Lung (tissue), 11 donors: ENCODE measurements at regions not wholly inside any gene's neighbourhood (a gene's known extent, or its start where the extent isn't known, plus 50 kb on each side); places are given as distances from the start of the nearest gene placed in this dataset.

Source experiments
- ATAC-seq: fragments of 200-7000 bp; cut with Tn5 transposase; one replicate; pipeline ENCODE4 v1.9.1; 2020; ENCODE audit warnings: moderate number of reproducible peaks; ENCODE audit not compliant: insufficient read depth, low FRiP score
- DNase-seq, 3 donors: peaks; one replicate each; pipeline ENCODE4 v3.0.0-alpha.2; 2013 to 2017
- H3K27ac ChIP-seq, 2 donors: one replicate each; pipeline ENCODE4 v1.5.1; 2013; ENCODE audit warnings: mild to moderate bottlenecking in 2 of 2, moderate library complexity in 2 of 2, control low read depth in 1 of 2, inconsistent platforms in 1 of 2, low read depth in 1 of 2, low read length in 1 of 2
- H3K27me3 ChIP-seq, 3 donors: one replicate each; pipeline ENCODE4 v1.5.1; 2013; ENCODE audit warnings: low read length in 2 of 3; ENCODE audit not compliant: control insufficient read depth in 3 of 3, insufficient read depth in 3 of 3
- H3K36me3 ChIP-seq, 4 donors: one replicate each; pipeline ENCODE4 v1.5.1; 2013; ENCODE audit warnings: low read length in 4 of 4, mild to moderate bottlenecking in 1 of 4, moderate library complexity in 1 of 4; ENCODE audit not compliant: control insufficient read depth in 4 of 4, insufficient read depth in 4 of 4
- H3K4me1 ChIP-seq, 5 donors: one replicate each; pipeline ENCODE4 v1.5.1; 2013; ENCODE audit warnings: low read length in 5 of 5, mild to moderate bottlenecking in 2 of 5, moderate library complexity in 1 of 5; ENCODE audit not compliant: control insufficient read depth in 5 of 5, insufficient read depth in 5 of 5
- H3K4me3 ChIP-seq: one replicate; pipeline ENCODE4 v1.5.1; 2013; ENCODE audit warnings: mild to moderate bottlenecking, control low read depth, moderate library complexity
- H3K9ac ChIP-seq, 2 donors: one replicate each; pipeline ENCODE4 v1.5.1; 2013; ENCODE audit warnings: low read length in 2 of 2, control low read depth in 1 of 2; ENCODE audit not compliant: insufficient read depth in 1 of 2
- H3K9me3 ChIP-seq, 4 donors: one replicate each; pipeline ENCODE4 v1.5.1; 2013; ENCODE audit warnings: low read length in 3 of 4, mild to moderate bottlenecking in 1 of 4, moderate library complexity in 1 of 4; ENCODE audit not compliant: control insufficient read depth in 4 of 4, insufficient read depth in 3 of 4
- CTCF ChIP-seq: IDR thresholded peaks from 2 replicates; pipeline ENCODE4 v1.5.1; 2012; ENCODE audit warnings: mild to moderate bottlenecking; ENCODE audit errors: control extremely low read depth, extremely low read depth
- WGBS, 2 donors: extraction: QIAGEN DNeasy Blood & Tissue Kit; methylation state at CpG; one replicate each; pipeline ENCODE4 v1.1.7; 2013; 5-methylcytosine and 5-hydroxymethylcytosine counted together
- donor health status: control.
- donor health status: control.
- donor health status: Bipolar disorder and iron deficiency.
- donor health status: healthy.
- donor health status: DM: yes; HTN: yes; CAD: no.

GRCh38 chr4:59727745-59728144 lies 1472.4 kb upstream of the ADGRL3 start:
- H3K4me3 ChIP-seq, result no peak overlapping the region
- no peaks in the 10 kb centered on the region for H3K4me1 ChIP-seq
- peaks cover 0 to 5% (median 2%) of the 10 kb centered on the region in 4 donors for H3K9me3 ChIP-seq
- WGBS, 2 donors, result 86 to 95% methylated on average over 1 of the region's 1 CpG
- H3K27ac ChIP-seq, result no peak overlapping the region
- no peak for DNase-seq
- H3K9ac ChIP-seq, result no peak overlapping the region
- no peak for TF ChIP-seq CTCF
- no peaks in the 10 kb centered on the region for H3K27me3 ChIP-seq
- ATAC-seq, result no peak
- H3K36me3 ChIP-seq, result no peaks in the 10 kb centered on the region

- Histone ChIP-seq H3K36me3 (no peaks in the 10 kb centered on the region), H3K27me3 (no peaks in the 10 kb centered on the region), H3K9ac (no peak overlapping the region), H3K9me3 (peaks cover 0 to 5% (median 2%) of the 10 kb centered on the region in 4 donors), H3K4me3 (no peak overlapping the region), H3K27ac (no peak overlapping the region), H3K4me1 (no peaks in the 10 kb centered on the region)
- ATAC-seq (no peak), DNase-seq (no peak)
- WGBS, 2 donors, result 84 to 93% methylated on average over 1 of the region's 1 CpG
- TF ChIP-seq CTCF, result no peak
Measured at GRCh38 chr4:59728496-59728895, 1471.6 kb upstream of the ADGRL3 start.

- Histone ChIP-seq H3K27me3 (no peaks in the 10 kb centered on the region), H3K9ac (no peak overlapping the region), H3K27ac (no peak overlapping the region), H3K9me3 (peaks cover 0 to 4% (median 2%) of the 10 kb centered on the region in 4 donors), H3K4me3 (no peak overlapping the region), H3K36me3 (no peaks in the 10 kb centered on the region), H3K4me1 (no peaks in the 10 kb centered on the region)
- no peak for DNase-seq
- TF ChIP-seq CTCF, result no peak
- WGBS, 2 donors, result 84 to 87% methylated on average over 2 of the region's 2 CpGs
- no peak for ATAC-seq
Measured at GRCh38 chr4:59729321-59729720, 1470.8 kb upstream of the ADGRL3 start.

- Histone ChIP-seq H3K27ac (no peak overlapping the region), H3K9ac (no peak overlapping the region), H3K27me3 (no peaks in the 10 kb centered on the region), H3K36me3 (no peaks in the 10 kb centered on the region), H3K4me3 (no peak overlapping the region), H3K4me1 (no peaks in the 10 kb centered on the region), H3K9me3 (no peaks in the 10 kb centered on the region)
- no peak for ATAC-seq
- no peak for TF ChIP-seq CTCF
- DNase-seq, result no peak
- WGBS, 2 donors, result 92 to 97% methylated on average over 1 of the region's 1 CpG
Measured at GRCh38 chr4:59748433-59748832, 1451.7 kb upstream of the ADGRL3 start.
